ENCODE measurements at regions not wholly inside any gene's neighbourhood (a gene's known extent, or its start where the extent isn't known, plus 50 kb on each side); places are given as distances from the start of the nearest gene placed in this dataset.
A peak's percentile ranks its signal among the peaks of the same experiment; 100 is the strongest.

- Histone ChIP-seq H3K9me3 (no peaks in the 10 kb centered on the region), H3K36me3 (no peaks in the 10 kb centered on the region), H3K27ac (no peak overlapping the region), H3K4me3 (no peak overlapping the region), H3K4me1 (no peaks in the 10 kb centered on the region), H3K27me3 (no peaks in the 10 kb centered on the region)
- intact Hi-C loops (cut with DNase I; ENCODE audit: low total_unique reads) (no loop called here), in situ Hi-C loops (cut with MboI; ENCODE audit: low pct_ligation_motif_present in 1 of 4, low pct_unique_long_range_greater_than_20kb in 1 of 4, low sequenced_read_pairs in 3 of 4) (loop anchor here in 3 of 4 donors (25.0 kb wide), 2 partner anchors 234 to 266 kb away; partner anchors contain the start of gene TMSB4X (in 1 of the 3))
- 75 to 77% methylated on average over 2 to 3 of the region's 3 CpGs for WGBS, 2 donors (ENCODE audit: low coverage in 1 of 2)
- no peak for DNase-seq
- TF ChIP-seq POLR2AphosphoS5 (IDR thresholded peaks at IDR 0.05) (no peak), POLR2A (IDR thresholded peaks at IDR 0.05) (no peak), EP300 (IDR thresholded peaks at IDR 0.05; ENCODE audit: low read depth) (no peak)
- TF ChIP-seq, protein P1, sequence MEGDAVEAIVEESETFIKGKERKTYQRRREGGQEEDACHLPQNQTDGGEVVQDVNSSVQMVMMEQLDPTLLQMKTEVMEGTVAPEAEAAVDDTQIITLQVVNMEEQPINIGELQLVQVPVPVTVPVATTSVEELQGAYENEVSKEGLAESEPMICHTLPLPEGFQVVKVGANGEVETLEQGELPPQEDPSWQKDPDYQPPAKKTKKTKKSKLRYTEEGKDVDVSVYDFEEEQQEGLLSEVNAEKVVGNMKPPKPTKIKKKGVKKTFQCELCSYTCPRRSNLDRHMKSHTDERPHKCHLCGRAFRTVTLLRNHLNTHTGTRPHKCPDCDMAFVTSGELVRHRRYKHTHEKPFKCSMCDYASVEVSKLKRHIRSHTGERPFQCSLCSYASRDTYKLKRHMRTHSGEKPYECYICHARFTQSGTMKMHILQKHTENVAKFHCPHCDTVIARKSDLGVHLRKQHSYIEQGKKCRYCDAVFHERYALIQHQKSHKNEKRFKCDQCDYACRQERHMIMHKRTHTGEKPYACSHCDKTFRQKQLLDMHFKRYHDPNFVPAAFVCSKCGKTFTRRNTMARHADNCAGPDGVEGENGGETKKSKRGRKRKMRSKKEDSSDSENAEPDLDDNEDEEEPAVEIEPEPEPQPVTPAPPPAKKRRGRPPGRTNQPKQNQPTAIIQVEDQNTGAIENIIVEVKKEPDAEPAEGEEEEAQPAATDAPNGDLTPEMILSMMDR (IDR thresholded peaks at IDR 0.05) = no peak
Measured at GRCh38 chrX:13253223-13253622, 66.6 kb downstream of the ATXN3L start.

- H3K27me3 ChIP-seq = no peaks in the 10 kb centered on the region
- WGBS, 2 donors (ENCODE audit: low coverage in 1 of 2) = 92% methylated on average over 4 of the region's 4 CpGs; no CpG with 5 or more reads in 1 of the 2 donors
- DNase-seq = no peak
- in situ Hi-C loops (cut with MboI; ENCODE audit: low pct_ligation_motif_present in 1 of 4, low pct_unique_long_range_greater_than_20kb in 1 of 4, low sequenced_read_pairs in 3 of 4) = loop anchor here in 3 of 4 donors (25.0 kb wide), 2 partner anchors 235 to 265 kb away; partner anchors contain the start of gene TMSB4X (in 1 of the 3)
- no peaks in the 10 kb centered on the region for H3K36me3 ChIP-seq
- no peaks in the 10 kb centered on the region for H3K9me3 ChIP-seq
- TF ChIP-seq, protein P1 (IDR thresholded peaks at IDR 0.05) = no peak
- no peak for TF ChIP-seq EP300 (IDR thresholded peaks at IDR 0.05; ENCODE audit: low read depth)
- intact Hi-C loops (cut with DNase I; ENCODE audit: low total_unique reads) = no loop called here
- H3K27ac ChIP-seq = no peak overlapping the region
- no peaks in the 10 kb centered on the region for H3K4me1 ChIP-seq
- H3K4me3 ChIP-seq = no peak overlapping the region
Measured at GRCh38 chrX:13252726-13253125, 67.1 kb downstream of the ATXN3L start.

DNA sequence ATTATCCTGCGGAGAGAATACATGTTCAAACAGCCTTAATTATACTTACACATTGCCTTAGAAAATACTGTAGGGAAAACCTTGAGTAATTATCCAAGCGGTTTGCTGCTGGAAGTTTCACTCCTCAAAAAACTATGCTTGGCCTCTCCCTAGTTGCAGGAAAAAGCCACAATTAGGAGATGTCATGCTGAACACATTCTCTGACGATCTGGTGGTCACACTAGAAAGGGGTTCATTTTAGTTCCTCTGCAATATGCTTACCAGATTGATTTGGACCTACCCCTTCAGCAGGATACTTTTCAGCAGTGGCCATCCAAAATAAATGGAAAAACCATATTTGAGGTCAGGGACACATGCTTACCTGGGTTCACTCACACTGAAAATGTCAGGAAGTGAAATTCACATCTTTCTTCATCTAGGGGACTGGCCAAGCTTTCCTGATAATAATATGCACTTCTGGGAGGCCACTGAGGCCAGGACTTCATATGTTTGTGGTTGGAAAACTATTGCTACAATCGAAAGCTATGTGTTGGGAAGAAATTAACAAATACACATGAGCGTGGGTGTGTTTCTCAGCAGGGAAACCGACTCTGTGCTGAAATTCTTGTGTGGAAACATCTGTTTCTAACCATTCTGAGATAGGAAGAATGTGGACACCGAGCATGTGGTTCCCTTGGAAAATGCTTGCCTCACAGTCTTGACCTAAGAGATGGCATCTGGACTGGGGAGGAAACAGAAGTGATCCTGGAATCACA, 68.8 kb downstream of the ATXN3L start:
- in situ Hi-C loops (cut with MboI; ENCODE audit: low pct_ligation_motif_present in 1 of 4, low pct_unique_long_range_greater_than_20kb in 1 of 4, low sequenced_read_pairs in 3 of 4) = loop anchor here in 3 of 4 donors (25.0 kb wide), 2 partner anchors 236 to 264 kb away; partner anchors contain the start of gene TMSB4X (in 1 of the 3)
- no peak for DNase-seq
- Histone ChIP-seq H3K27ac (peak overlapping the region; percentile 24 to 45 (median 34)), H3K4me3 (no peak overlapping the region), H3K36me3 (no peaks in the 10 kb centered on the region), H3K4me1 (no peaks in the 10 kb centered on the region), H3K27me3 (no peaks in the 10 kb centered on the region), H3K9me3 (no peaks in the 10 kb centered on the region)
- TF ChIP-seq EP300 (IDR thresholded peaks at IDR 0.05; ENCODE audit: low read depth) (no peak), POLR2AphosphoS5 (IDR thresholded peaks at IDR 0.05) (peak in 1 of 3 donors; percentile 41)
- WGBS, 2 donors (ENCODE audit: low coverage in 1 of 2) = 70% methylated on average over 7 of the region's 7 CpGs; no CpG with 5 or more reads in 1 of the 2 donors
- intact Hi-C loops (cut with DNase I; ENCODE audit: low total_unique reads) = no loop called here

GRCh38 chrX:13248867-13249486, 70.9 kb downstream of the ATXN3L start:
- DNase-seq = no peak
- TF ChIP-seq POLR2AphosphoS5 (IDR thresholded peaks at IDR 0.05) (no peak), EP300 (IDR thresholded peaks at IDR 0.05; ENCODE audit: low read depth) (no peak), POLR2A (IDR thresholded peaks at IDR 0.05) (no peak)
- TF ChIP-seq, protein P1 (IDR thresholded peaks at IDR 0.05) = no peak
- Histone ChIP-seq H3K27me3 (no peaks in the 10 kb centered on the region), H3K4me1 (no peaks in the 10 kb centered on the region), H3K4me3 (no peak overlapping the region), H3K9me3 (no peaks in the 10 kb centered on the region), H3K27ac (peak overlapping the region in 3 of 4 donors; percentile 12 to 43 (median 26)), H3K36me3 (no peaks in the 10 kb centered on the region)
- 64 to 67% methylated on average over 3 to 9 of the region's 9 CpGs for WGBS, 2 donors (ENCODE audit: low coverage in 1 of 2)
- intact Hi-C loops (cut with DNase I; ENCODE audit: low total_unique reads) = no loop called here
- in situ Hi-C loops (cut with MboI; ENCODE audit: low pct_ligation_motif_present in 1 of 4, low pct_unique_long_range_greater_than_20kb in 1 of 4, low sequenced_read_pairs in 3 of 4) = no loop called here

Measured in transverse colon (tissue), 4 donors.